ENCODE measurements at regions not wholly inside any gene's neighbourhood (a gene's known extent, or its start where the extent isn't known, plus 50 kb on each side); places are given as distances from the start of the nearest gene placed in this dataset.

DNA sequence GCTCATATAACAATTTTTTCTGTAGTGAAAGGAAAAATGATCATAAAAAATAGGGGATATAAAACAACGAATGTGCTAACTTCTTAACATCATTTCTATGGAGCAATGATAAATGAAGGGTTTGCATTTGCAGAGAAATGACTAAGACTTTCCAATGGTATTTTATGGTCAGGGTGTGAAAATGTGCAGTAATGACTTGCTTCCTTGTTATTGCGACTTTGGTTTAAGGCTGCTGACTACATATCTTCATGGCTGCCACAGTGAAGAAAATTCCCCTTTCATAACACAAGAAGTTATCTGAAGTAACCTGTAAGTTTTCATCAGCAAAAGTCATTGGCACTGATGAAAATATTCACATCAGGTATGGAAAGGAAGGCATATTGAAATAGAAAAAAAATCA lies 166.1 kb upstream of the NRG3 start:
- TF ChIP-seq, protein P1, sequence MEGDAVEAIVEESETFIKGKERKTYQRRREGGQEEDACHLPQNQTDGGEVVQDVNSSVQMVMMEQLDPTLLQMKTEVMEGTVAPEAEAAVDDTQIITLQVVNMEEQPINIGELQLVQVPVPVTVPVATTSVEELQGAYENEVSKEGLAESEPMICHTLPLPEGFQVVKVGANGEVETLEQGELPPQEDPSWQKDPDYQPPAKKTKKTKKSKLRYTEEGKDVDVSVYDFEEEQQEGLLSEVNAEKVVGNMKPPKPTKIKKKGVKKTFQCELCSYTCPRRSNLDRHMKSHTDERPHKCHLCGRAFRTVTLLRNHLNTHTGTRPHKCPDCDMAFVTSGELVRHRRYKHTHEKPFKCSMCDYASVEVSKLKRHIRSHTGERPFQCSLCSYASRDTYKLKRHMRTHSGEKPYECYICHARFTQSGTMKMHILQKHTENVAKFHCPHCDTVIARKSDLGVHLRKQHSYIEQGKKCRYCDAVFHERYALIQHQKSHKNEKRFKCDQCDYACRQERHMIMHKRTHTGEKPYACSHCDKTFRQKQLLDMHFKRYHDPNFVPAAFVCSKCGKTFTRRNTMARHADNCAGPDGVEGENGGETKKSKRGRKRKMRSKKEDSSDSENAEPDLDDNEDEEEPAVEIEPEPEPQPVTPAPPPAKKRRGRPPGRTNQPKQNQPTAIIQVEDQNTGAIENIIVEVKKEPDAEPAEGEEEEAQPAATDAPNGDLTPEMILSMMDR (IDR thresholded peaks at IDR 0.05) = no peak
- no peak for TF ChIP-seq POLR2A (IDR thresholded peaks at IDR 0.05)
